ENCODE measurements at regions not wholly inside any gene's neighbourhood (a gene's known extent, or its start where the extent isn't known, plus 50 kb on each side); places are given as distances from the start of the nearest gene placed in this dataset.

DNA sequence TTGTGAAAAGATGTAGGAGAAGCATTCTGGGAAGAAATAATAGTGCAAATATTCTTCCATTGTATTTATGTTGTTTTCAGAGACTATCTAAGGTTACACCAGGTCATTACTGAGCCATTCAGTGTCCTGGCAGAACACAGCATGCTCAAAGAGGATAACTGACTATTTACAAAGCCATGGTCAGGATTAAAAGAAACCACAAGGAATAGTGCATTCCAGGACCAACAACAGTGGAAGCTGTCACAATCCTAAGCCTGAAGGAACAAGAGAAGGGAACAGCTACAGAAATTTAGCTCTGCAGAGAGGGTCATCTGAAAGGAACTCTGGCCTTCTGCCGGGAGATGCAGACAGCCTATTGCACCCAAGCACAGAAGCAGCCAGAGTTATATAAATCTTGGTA, 116.7 kb downstream of the DSC3 start:
- TF ChIP-seq, protein P1, sequence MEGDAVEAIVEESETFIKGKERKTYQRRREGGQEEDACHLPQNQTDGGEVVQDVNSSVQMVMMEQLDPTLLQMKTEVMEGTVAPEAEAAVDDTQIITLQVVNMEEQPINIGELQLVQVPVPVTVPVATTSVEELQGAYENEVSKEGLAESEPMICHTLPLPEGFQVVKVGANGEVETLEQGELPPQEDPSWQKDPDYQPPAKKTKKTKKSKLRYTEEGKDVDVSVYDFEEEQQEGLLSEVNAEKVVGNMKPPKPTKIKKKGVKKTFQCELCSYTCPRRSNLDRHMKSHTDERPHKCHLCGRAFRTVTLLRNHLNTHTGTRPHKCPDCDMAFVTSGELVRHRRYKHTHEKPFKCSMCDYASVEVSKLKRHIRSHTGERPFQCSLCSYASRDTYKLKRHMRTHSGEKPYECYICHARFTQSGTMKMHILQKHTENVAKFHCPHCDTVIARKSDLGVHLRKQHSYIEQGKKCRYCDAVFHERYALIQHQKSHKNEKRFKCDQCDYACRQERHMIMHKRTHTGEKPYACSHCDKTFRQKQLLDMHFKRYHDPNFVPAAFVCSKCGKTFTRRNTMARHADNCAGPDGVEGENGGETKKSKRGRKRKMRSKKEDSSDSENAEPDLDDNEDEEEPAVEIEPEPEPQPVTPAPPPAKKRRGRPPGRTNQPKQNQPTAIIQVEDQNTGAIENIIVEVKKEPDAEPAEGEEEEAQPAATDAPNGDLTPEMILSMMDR (conservative IDR thresholded peaks at IDR 0.05; ENCODE audit: low read length), result no peak
- TF ChIP-seq EZH2phosphoT487 (IDR thresholded peaks at IDR 0.05; ENCODE audit: borderline replicate concordance), result no peak
